GM21515 (cell line): ENCODE measurements at regions not wholly inside any gene's neighbourhood (a gene's known extent, or its start where the extent isn't known, plus 50 kb on each side); places are given as distances from the start of the nearest gene placed in this dataset.

Experiments
- ATAC-seq: cut with Tn5 transposase; IDR thresholded peaks from one replicate; pipeline ENCODE4 v1.9.1; 2021; ENCODE audit not compliant: unreplicated experiment

DNA sequence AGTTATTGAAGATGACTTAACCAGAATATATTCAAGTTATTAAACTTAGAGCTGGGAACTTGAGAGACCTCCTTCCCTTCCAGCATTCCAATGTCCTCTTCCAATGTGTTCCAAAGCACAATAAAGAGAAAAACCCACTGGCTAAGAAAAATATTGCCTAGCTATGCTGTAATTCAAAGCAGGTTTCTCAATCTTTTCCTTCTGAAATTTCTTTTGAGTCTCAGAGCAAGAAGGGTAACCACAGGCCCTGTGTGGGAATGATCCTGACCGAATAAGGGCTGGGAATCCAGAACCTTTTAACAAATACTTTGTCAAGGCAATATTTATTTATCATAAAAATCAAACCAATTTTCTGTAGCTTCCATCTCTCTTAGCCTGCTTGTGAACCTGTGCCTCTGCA lies 150.7 kb upstream of the SFRP2 start:
- no peak for ATAC-seq

DNA sequence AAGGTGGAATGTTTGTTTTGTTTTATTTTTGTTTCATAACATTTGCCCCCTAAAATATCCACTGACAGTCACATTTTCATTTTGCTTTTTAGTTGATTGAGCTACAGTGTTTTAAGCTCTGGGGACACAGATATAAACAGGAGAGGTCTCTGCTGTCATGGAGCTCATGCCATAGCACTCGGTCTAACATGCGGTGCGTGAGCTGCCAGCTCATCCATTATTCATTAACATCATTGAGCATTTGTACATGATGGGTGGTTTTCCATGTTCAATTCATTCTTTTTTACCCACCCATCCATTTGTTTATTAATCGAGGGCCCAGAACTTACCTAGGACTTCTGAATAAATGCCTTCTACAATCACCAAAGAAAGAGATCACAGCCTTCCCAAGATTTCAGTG lies 150.1 kb upstream of the SFRP2 start:
- ATAC-seq, result no peak

GRCh38 chr4:153937289-153937688 lies 148.4 kb upstream of the SFRP2 start:
- no peak for ATAC-seq

DNA sequence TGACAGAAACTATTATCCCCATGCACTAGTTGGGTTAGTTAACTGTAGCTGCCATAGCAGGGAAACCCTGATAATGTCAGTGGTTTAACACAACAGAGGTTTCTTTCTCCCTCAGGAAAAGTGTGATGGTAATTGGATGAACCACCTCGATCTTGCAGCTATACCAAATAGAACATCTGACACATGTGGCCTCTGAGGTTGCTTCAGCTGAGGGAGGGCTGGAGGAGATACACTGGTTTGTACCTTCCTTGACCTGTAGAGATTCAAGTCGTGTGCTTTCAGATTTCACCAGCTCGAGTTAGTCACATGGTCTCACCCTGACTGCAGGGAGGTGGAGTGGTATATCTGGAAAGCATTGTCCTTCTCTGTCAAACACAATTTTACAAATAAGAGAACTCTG lies 147.2 kb upstream of the SFRP2 start:
- ATAC-seq, result no peak

DNA sequence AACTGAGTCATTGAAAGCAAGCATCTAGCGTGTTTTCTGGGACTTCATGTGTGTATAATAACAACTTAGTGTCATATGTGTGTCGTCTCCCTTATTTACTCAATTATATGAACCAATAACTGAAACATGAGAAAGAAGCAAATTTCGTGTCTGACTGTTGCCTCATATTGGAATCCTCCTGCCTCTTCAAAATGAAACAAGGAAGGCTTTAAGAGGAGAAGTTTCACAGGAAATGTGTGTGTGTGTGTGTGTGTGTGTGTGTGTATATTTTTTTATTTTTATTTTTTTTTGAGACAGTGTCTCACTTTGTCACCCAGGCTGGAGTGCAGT lies 145.8 kb upstream of the SFRP2 start:
- no peak for ATAC-seq

DNA sequence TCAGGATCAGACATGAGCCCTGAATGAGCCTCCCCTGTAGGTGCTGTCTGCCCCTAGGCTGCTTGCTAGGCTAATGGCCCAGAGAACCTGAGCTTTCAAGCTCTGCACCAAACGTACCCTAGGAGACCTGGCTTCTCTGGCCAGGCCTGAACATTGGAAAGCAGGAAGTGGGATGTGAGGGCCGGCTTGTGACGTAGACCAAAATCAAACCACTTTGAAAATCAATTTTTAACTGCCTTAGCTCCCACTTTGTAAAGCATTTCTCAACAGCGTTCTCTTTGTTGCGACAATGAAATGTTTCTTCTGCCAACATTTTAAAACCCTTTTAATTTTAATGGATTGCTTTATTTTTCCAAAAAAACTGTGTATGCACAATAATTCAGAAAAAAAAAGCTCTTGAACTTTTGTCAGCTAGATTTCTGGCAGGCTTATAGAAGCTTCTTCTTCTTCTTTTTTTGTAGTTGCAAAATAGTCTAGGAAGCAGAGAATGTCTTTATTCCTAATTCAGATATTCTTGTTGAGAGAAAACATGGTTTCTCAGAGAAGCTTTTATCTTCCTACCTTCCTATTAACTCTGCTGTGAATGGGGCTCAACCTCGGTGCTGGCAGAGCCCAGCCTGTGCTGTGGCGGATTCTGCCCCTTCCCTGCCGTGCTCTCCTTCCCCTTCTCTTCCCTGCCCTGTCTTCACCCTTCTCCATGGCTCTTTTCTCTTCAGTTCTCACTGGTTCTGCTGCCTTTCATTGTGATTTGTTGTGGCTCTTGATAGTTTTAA lies 145.2 kb upstream of the SFRP2 start:
- ATAC-seq, result no peak

GRCh38 chr4:153931804-153932203 lies 142.9 kb upstream of the SFRP2 start:
- no peak for ATAC-seq

GRCh38 chr4:153929675-153930074 lies 140.8 kb upstream of the SFRP2 start:
- ATAC-seq, result no peak

DNA sequence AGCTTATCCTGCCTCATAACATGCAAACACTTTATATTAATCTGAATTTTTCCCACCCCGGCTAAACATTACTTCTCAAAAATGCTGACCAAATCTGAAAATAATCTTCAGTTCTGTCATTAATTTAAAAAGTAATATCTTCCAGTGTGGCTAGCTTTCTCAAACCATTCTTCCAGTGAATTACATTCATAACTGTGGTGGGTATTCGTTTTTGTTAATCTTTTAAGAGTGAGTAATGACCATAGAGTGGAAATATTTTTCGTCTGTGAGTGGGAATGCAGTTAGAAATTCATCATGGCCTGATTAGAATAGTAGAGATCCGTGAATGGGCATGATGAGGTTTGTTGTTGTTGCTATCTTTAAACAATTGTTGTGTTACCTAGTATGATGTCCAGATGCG lies 138.6 kb upstream of the SFRP2 start:
- ATAC-seq, result no peak

DNA sequence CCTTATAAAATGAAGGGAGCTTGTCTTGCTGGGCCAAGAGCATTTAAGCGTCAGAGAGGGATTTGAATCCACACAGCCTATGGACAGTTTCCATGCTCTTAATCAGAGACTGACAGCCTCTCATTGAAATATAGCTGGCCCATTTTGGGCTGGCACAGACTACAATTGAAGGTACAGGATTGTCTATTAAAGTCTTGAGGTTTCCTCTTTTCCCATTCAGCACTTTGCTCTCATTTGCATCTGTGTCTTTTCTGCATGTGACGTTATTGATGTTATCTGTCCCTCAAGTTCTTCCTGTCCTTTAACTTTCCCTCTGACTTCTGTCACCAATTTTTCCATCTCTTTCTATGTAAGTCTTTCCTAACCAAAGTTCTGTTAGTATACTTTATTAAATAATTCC lies 133.3 kb upstream of the SFRP2 start:
- no peak for ATAC-seq

DNA sequence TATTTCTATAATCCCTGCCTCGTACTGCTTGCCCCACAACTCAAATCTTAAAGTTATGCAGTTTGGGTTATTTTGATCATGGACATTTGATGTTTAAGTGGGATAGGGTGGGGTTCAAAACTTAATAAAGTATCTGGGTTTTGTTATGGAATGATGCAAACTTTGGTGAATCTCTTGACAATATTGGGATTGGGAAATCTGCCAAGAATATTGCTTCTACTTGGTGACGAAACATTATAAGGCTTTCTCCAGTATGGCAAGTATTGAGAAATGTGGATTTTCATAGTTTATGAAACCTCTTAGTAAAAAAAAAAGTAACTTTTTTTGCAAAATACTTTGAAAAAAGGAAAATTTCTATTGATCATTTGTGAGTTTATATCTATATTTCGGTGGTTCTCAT lies 130.8 kb upstream of the SFRP2 start:
- ATAC-seq, result no peak

- peak; percentile 94 for ATAC-seq
Observed at GRCh38 chr4:153916273-153916755, 127.4 kb upstream of the SFRP2 start.

DNA sequence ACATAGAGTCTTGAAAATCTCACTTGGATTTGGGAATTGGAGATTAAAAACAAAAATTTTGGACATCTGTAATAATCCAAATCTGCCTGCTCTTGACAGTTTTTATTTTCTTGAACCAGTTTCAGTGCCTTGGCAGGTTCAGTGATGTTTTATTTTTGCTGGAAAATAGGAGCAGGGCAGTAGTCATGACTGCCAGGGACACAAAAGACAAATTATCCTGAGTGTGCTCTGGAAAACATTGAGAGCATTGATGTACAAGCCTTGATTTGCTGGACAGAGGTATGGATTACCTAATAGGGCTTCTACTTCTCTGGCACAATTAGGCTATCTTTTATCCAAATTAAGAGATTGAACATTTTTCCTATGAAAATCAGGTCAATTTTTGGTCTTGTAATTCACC lies 123.4 kb upstream of the SFRP2 start:
- ATAC-seq, result no peak

DNA sequence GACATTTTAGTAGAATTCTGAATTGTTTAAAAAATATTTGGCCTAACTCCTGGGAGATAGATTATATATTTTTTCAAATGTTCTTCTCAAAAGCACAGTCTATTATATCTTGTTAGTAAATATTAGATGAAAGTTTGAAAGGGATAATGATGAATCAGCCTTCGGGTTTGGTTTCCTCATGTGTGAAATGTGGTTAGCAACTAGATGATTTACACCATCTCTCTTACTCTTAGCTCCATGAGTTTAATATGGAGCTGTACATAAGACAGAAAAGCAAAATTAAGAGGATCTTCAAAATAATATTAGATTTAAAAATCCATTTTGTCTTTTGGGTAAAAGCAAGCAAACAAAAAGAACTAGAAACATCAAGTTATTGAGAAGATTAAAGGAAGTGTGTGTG lies 120.8 kb upstream of the SFRP2 start:
- ATAC-seq, result no peak

- ATAC-seq, result no peak
Observed at GRCh38 chr4:153906231-153906630, 117.3 kb upstream of the SFRP2 start.

- no peak for ATAC-seq
Observed at GRCh38 chr4:153905231-153905630, 116.3 kb upstream of the SFRP2 start.

DNA sequence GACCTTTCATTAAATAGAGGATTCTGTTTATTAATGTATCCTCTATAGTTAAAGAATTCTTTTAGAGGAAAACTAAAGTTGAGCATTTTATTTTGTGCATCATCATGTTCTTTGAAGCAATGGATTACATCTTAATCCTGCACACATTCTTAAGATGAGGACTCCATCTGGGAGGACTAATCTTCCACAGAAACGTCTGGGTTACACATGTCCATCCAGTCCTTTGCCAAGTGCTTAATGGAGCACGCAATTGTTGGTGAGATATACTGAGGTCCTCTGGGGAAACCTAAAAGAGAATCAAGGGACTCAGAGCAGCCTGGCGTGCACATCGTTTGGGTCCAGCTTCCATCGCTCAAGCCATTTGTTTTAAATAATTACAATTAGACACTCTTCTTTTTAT lies 115.1 kb upstream of the SFRP2 start:
- no peak for ATAC-seq

DNA sequence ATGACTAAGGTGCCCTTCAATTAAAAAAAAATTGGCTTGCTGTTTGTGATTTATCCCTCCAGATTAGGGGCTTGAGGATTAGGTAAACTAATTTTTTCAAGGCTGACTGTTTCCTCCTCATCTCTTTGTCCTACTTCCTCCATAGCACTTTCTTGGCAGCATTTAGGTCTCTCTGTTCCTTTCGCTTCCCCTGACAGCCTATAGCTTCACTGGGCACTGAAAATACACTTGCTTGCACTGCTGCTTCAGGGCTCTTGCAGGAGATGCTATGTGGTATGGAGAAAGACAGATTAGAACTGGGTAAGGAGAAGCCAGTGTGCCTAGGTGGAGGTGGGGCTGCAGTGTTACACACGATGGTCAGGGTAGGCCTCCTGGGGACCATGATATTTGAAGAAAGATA lies 112.3 kb upstream of the SFRP2 start:
- ATAC-seq, result no peak

DNA sequence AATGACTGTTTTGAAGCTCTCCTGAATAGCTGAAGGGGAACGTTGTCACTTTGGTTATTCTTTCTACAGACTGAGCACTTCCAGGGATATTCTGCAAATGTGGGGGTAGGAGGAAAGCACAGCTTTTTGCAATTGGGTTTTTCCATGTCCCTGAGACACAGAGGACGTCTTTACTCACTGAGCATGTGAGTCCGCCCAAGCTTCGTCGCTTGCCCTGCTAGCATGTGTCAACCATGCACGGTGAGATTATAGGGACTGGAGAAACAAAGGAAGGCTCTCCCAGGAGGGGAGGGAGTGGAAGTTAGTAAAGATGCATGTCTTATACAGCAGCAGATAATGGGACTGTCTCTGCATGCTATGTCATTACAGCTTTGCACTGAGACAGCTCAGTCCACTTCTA lies 111.5 kb upstream of the SFRP2 start:
- no peak for ATAC-seq

DNA sequence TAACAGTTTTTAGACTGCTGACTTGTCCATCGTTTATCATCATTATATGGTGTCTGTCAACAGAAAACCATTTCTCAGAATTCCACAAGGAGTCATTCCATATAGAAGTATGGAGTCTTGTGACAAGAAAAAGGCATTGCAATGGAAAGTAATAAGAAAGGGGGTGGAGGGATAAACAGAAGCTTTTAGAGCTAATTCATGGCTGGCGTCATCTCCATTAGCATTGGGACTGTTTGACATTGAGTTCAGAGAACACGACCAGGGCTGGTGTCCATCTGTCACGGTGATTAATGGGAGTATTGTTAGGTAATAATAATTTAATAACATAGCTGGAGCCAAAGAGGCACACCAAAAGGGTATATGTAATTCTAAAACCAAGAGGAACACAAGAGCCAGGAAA lies 101.9 kb upstream of the SFRP2 start:
- ATAC-seq, result no peak

GRCh38 chr4:153887217-153887616 lies 98.3 kb upstream of the SFRP2 start:
- ATAC-seq, result no peak

GRCh38 chr4:153884325-153884724 lies 95.4 kb upstream of the SFRP2 start:
- ATAC-seq, result no peak

GRCh38 chr4:153880983-153881382 lies 92.1 kb upstream of the SFRP2 start:
- no peak for ATAC-seq
